H4 (cell line): ENCODE measurements at regions not wholly inside any gene's neighbourhood (a gene's known extent, or its start where the extent isn't known, plus 50 kb on each side); places are given as distances from the start of the nearest gene placed in this dataset.

ENCODE experiments used
- DNase-seq: peaks from one replicate; pipeline ENCODE4 v3.0.0-alpha.2; 2015; ENCODE audit warnings: low spot score

- DNase-seq, result no peak
Measured at GRCh38 chr2:146238254-146238966, 1606.4 kb upstream of the ACVR2A start.

- DNase-seq, result no peak
Measured at GRCh38 chr2:146235158-146235557, 1609.7 kb upstream of the ACVR2A start.

GRCh38 chr2:146229508-146230155 is 1615.2 kb upstream of the ACVR2A start:
- DNase-seq, result no peak

- DNase-seq, result no peak
Measured at GRCh38 chr2:146228466-146229058, 1616.3 kb upstream of the ACVR2A start.

GRCh38 chr2:146228020-146228393 is 1616.8 kb upstream of the ACVR2A start:
- DNase-seq, result no peak

- no peak for DNase-seq
Measured at GRCh38 chr2:146227152-146228019, 1617.4 kb upstream of the ACVR2A start.

GRCh38 chr2:146226077-146226476 is 1618.8 kb upstream of the ACVR2A start:
- DNase-seq, result no peak

GRCh38 chr2:146221826-146222225 is 1623.0 kb upstream of the ACVR2A start:
- no peak for DNase-seq

GRCh38 chr2:146220957-146221356 is 1623.9 kb upstream of the ACVR2A start:
- DNase-seq, result no peak

- DNase-seq, result no peak
Measured at GRCh38 chr2:146214394-146214929, 1630.4 kb upstream of the ACVR2A start.

GRCh38 chr2:146213674-146214073 is 1631.2 kb upstream of the ACVR2A start:
- no peak for DNase-seq

- no peak for DNase-seq
Measured at GRCh38 chr2:146212602-146213001, 1632.2 kb upstream of the ACVR2A start.

GRCh38 chr2:146209842-146210275 is 1635.0 kb upstream of the ACVR2A start:
- no peak for DNase-seq

- no peak for DNase-seq
Measured at GRCh38 chr2:146207901-146208300, 1636.9 kb upstream of the ACVR2A start.

GRCh38 chr2:146207417-146207816 is 1637.4 kb upstream of the ACVR2A start:
- no peak for DNase-seq

GRCh38 chr2:146203064-146203624 is 1641.7 kb upstream of the ACVR2A start:
- no peak for DNase-seq

- no peak for DNase-seq
Measured at GRCh38 chr2:146193619-146194018, 1651.2 kb upstream of the ACVR2A start.

GRCh38 chr2:146189541-146189940 is 1655.3 kb upstream of the ACVR2A start:
- no peak for DNase-seq

GRCh38 chr2:146173934-146174333 is 1654.0 kb upstream of the ZEB2 start:
- no peak for DNase-seq

GRCh38 chr2:146161256-146161882 is 1641.5 kb upstream of the ZEB2 start:
- DNase-seq, result no peak

- DNase-seq, result no peak
Measured at GRCh38 chr2:146158072-146158674, 1638.3 kb upstream of the ZEB2 start.
